Stimulated activated naive CD8-positive, alpha-beta T cell treated with anti-CD3 and anti-CD28 coated beads, Interleukin-15, Interleukin-2, amounts not matched to agents 100 ng/mL and 50 ng/mL, for 24 hours (primary cell): ENCODE measurements at regions not wholly inside any gene's neighbourhood (a gene's known extent, or its start where the extent isn't known, plus 50 kb on each side); places are given as distances from the start of the nearest gene placed in this dataset.

Experiments used
- H3K27ac Mint-ChIP-seq: one replicate; pipeline ENCODE4 v1.8.0; 2021; ENCODE audit warnings: mild to moderate bottlenecking, mixed read lengths
- H3K27me3 Mint-ChIP-seq: one replicate; pipeline ENCODE4 v1.8.0; 2021; ENCODE audit warnings: mixed read lengths
- H3K36me3 Mint-ChIP-seq: one replicate; pipeline ENCODE4 v1.8.0; 2021; ENCODE audit warnings: low read depth, mixed read lengths
- H3K4me1 Mint-ChIP-seq: one replicate; pipeline ENCODE4 v1.8.0; 2021; ENCODE audit warnings: low read depth, mixed read lengths
- H3K4me3 Mint-ChIP-seq: one replicate; pipeline ENCODE4 v1.8.0; 2021; ENCODE audit warnings: mild to moderate bottlenecking, mixed read lengths
- H3K9me3 Mint-ChIP-seq: one replicate; pipeline ENCODE4 v1.8.0; 2021; ENCODE audit warnings: mixed read lengths

- Mint-ChIP-seq H3K27ac (no peak overlapping the region), H3K4me1 (no peaks in the 10 kb centered on the region), H3K36me3 (no peaks in the 10 kb centered on the region), H3K4me3 (no peak overlapping the region), H3K27me3 (peaks cover 7% of the 10 kb centered on the region), H3K9me3 (no peaks in the 10 kb centered on the region)
These were observed 231.7 kb downstream of the FOXL1 start for GRCh38 chr16:86810062-86810461.

- Mint-ChIP-seq H3K27me3 (peaks cover 8% of the 10 kb centered on the region), H3K27ac (no peak overlapping the region), H3K4me3 (no peak overlapping the region), H3K4me1 (no peaks in the 10 kb centered on the region), H3K9me3 (no peaks in the 10 kb centered on the region), H3K36me3 (no peaks in the 10 kb centered on the region)
These were observed 234.1 kb downstream of the FOXL1 start for GRCh38 chr16:86812363-86812970.

- no peak overlapping the region for H3K27ac Mint-ChIP-seq
- no peaks in the 10 kb centered on the region for H3K9me3 Mint-ChIP-seq
- no peaks in the 10 kb centered on the region for H3K4me1 Mint-ChIP-seq
- no peaks in the 10 kb centered on the region for H3K36me3 Mint-ChIP-seq
- no peak overlapping the region for H3K4me3 Mint-ChIP-seq
- H3K27me3 Mint-ChIP-seq: peaks cover 11% of the 10 kb centered on the region
These were observed 235.9 kb downstream of the FOXL1 start for GRCh38 chr16:86814256-86814655.

GRCh38 chr16:86816930-86817625 lies 238.7 kb downstream of the FOXL1 start:
- no peak overlapping the region for H3K27ac Mint-ChIP-seq
- no peaks in the 10 kb centered on the region for H3K4me1 Mint-ChIP-seq
- peaks cover 12% of the 10 kb centered on the region for H3K27me3 Mint-ChIP-seq
- no peak overlapping the region for H3K4me3 Mint-ChIP-seq
- no peaks in the 10 kb centered on the region for H3K36me3 Mint-ChIP-seq
- H3K9me3 Mint-ChIP-seq: no peaks in the 10 kb centered on the region

- Mint-ChIP-seq H3K27ac (no peak overlapping the region), H3K27me3 (peaks cover 22% of the 10 kb centered on the region)
These were observed 240.6 kb downstream of the FOXL1 start for GRCh38 chr16:86818671-86819532.

GRCh38 chr16:86819533-86819892 lies 241.2 kb downstream of the FOXL1 start:
- no peaks in the 10 kb centered on the region for H3K9me3 Mint-ChIP-seq
- H3K27ac Mint-ChIP-seq: no peak overlapping the region
- no peaks in the 10 kb centered on the region for H3K36me3 Mint-ChIP-seq
- H3K4me1 Mint-ChIP-seq: no peaks in the 10 kb centered on the region
- no peak overlapping the region for H3K4me3 Mint-ChIP-seq
- H3K27me3 Mint-ChIP-seq: peaks cover 22% of the 10 kb centered on the region

More at GRCh38 chr16:86818671-86819532, 240.6 kb downstream of the FOXL1 start:
- Mint-ChIP-seq H3K4me1 (no peaks in the 10 kb centered on the region), H3K36me3 (no peaks in the 10 kb centered on the region), H3K9me3 (no peaks in the 10 kb centered on the region), H3K4me3 (no peak overlapping the region)

GRCh38 chr16:86821895-86822294 lies 243.5 kb downstream of the FOXL1 start:
- no peaks in the 10 kb centered on the region for H3K9me3 Mint-ChIP-seq
- H3K27me3 Mint-ChIP-seq: peaks cover 41% of the 10 kb centered on the region

GRCh38 chr16:86823125-86823524 lies 244.8 kb downstream of the FOXL1 start:
- H3K36me3 Mint-ChIP-seq: no peaks in the 10 kb centered on the region

More at GRCh38 chr16:86821895-86822294, 243.5 kb downstream of the FOXL1 start:
- no peaks in the 10 kb centered on the region for H3K36me3 Mint-ChIP-seq
- no peaks in the 10 kb centered on the region for H3K4me1 Mint-ChIP-seq
- H3K27ac Mint-ChIP-seq: no peak overlapping the region
- no peak overlapping the region for H3K4me3 Mint-ChIP-seq

GRCh38 chr16:86823888-86824671 lies 245.7 kb downstream of the FOXL1 start:
- H3K9me3 Mint-ChIP-seq: no peaks in the 10 kb centered on the region
- H3K27me3 Mint-ChIP-seq: peaks cover 49% of the 10 kb centered on the region
- no peaks in the 10 kb centered on the region for H3K36me3 Mint-ChIP-seq
- H3K27ac Mint-ChIP-seq: no peak overlapping the region
- H3K4me3 Mint-ChIP-seq: no peak overlapping the region
- no peaks in the 10 kb centered on the region for H3K4me1 Mint-ChIP-seq

More at GRCh38 chr16:86823125-86823524, 244.8 kb downstream of the FOXL1 start:
- H3K27ac Mint-ChIP-seq: no peak overlapping the region
- H3K4me3 Mint-ChIP-seq: no peak overlapping the region
- H3K27me3 Mint-ChIP-seq: peaks cover 47% of the 10 kb centered on the region
- H3K9me3 Mint-ChIP-seq: no peaks in the 10 kb centered on the region
- H3K4me1 Mint-ChIP-seq: no peaks in the 10 kb centered on the region

GRCh38 chr16:86824751-86825296 lies 246.5 kb downstream of the FOXL1 start:
- H3K4me3 Mint-ChIP-seq: no peak overlapping the region

GRCh38 chr16:86825631-86826030 lies 247.3 kb downstream of the FOXL1 start:
- Mint-ChIP-seq H3K27ac (no peak overlapping the region), H3K27me3 (peaks cover 56% of the 10 kb centered on the region), H3K4me3 (no peak overlapping the region), H3K4me1 (no peaks in the 10 kb centered on the region), H3K9me3 (no peaks in the 10 kb centered on the region), H3K36me3 (no peaks in the 10 kb centered on the region)

More at GRCh38 chr16:86824751-86825296, 246.5 kb downstream of the FOXL1 start:
- H3K9me3 Mint-ChIP-seq: no peaks in the 10 kb centered on the region
- H3K27me3 Mint-ChIP-seq: peaks cover 56% of the 10 kb centered on the region
- no peaks in the 10 kb centered on the region for H3K36me3 Mint-ChIP-seq
- H3K27ac Mint-ChIP-seq: no peak overlapping the region
- H3K4me1 Mint-ChIP-seq: no peaks in the 10 kb centered on the region

GRCh38 chr16:86826941-86827340 lies 248.6 kb downstream of the FOXL1 start:
- H3K27me3 Mint-ChIP-seq: peaks cover 58% of the 10 kb centered on the region

GRCh38 chr16:86827521-86827920 lies 249.2 kb downstream of the FOXL1 start:
- H3K4me1 Mint-ChIP-seq: no peaks in the 10 kb centered on the region
- peaks cover 56% of the 10 kb centered on the region for H3K27me3 Mint-ChIP-seq
- H3K9me3 Mint-ChIP-seq: no peaks in the 10 kb centered on the region
- no peak overlapping the region for H3K4me3 Mint-ChIP-seq
- no peak overlapping the region for H3K27ac Mint-ChIP-seq
- H3K36me3 Mint-ChIP-seq: no peaks in the 10 kb centered on the region

More at GRCh38 chr16:86826941-86827340, 248.6 kb downstream of the FOXL1 start:
- H3K27ac Mint-ChIP-seq: no peak overlapping the region
- H3K36me3 Mint-ChIP-seq: no peaks in the 10 kb centered on the region
- H3K4me1 Mint-ChIP-seq: no peaks in the 10 kb centered on the region
- no peak overlapping the region for H3K4me3 Mint-ChIP-seq
- no peaks in the 10 kb centered on the region for H3K9me3 Mint-ChIP-seq

GRCh38 chr16:86828202-86828601 lies 249.9 kb downstream of the FOXL1 start:
- H3K4me3 Mint-ChIP-seq: no peak overlapping the region
- peaks cover 56% of the 10 kb centered on the region for H3K27me3 Mint-ChIP-seq
- no peaks in the 10 kb centered on the region for H3K36me3 Mint-ChIP-seq
- H3K27ac Mint-ChIP-seq: no peak overlapping the region
- no peaks in the 10 kb centered on the region for H3K4me1 Mint-ChIP-seq
- no peaks in the 10 kb centered on the region for H3K9me3 Mint-ChIP-seq
